ENCODE measurements at regions not wholly inside any gene's neighbourhood (a gene's known extent, or its start where the extent isn't known, plus 50 kb on each side); places are given as distances from the start of the nearest gene placed in this dataset.

DNA sequence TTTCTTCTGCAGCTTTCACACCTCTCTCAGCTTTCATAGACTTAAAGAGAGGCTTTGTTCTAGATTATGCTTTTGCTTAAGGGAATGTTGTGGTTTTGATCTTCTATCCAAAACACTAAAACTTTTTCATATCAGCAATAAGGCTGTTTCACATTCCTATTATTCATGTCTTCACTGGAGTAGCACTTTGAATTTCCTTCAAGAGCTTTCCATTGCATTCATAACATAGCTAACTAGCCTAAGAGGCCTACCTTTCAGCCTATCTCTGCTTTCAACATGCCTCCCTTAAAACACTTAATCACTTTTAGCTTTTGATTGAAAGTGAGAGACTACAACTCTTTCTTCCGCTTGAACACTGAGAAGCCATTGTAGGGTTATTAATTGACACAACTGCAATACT, 1117.0 kb upstream of the PHF14 start:
- no peaks in the 10 kb centered on the region for H3K27me3 ChIP-seq (ENCODE audit: insufficient read depth, low read length)
- WGBS (ENCODE audit: extremely low coverage, insufficient read length, low lambda C conversion rate): no CpG with 5 or more reads among the region's 1 CpG
- H3K79me2 ChIP-seq (ENCODE audit: insufficient read depth, low read length): no peaks in the 10 kb centered on the region
- no peak overlapping the region for H2BK20ac ChIP-seq (ENCODE audit: low read depth, low read length, poor library complexity, severe bottlenecking)
- H3K23me2 ChIP-seq (ENCODE audit: insufficient read length, low read depth, low read length, poor library complexity, severe bottlenecking): no peaks in the 10 kb centered on the region
- TF ChIP-seq, protein P1, sequence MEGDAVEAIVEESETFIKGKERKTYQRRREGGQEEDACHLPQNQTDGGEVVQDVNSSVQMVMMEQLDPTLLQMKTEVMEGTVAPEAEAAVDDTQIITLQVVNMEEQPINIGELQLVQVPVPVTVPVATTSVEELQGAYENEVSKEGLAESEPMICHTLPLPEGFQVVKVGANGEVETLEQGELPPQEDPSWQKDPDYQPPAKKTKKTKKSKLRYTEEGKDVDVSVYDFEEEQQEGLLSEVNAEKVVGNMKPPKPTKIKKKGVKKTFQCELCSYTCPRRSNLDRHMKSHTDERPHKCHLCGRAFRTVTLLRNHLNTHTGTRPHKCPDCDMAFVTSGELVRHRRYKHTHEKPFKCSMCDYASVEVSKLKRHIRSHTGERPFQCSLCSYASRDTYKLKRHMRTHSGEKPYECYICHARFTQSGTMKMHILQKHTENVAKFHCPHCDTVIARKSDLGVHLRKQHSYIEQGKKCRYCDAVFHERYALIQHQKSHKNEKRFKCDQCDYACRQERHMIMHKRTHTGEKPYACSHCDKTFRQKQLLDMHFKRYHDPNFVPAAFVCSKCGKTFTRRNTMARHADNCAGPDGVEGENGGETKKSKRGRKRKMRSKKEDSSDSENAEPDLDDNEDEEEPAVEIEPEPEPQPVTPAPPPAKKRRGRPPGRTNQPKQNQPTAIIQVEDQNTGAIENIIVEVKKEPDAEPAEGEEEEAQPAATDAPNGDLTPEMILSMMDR (conservative IDR thresholded peaks at IDR 0.05): no peak
- no peak overlapping the region for H4K5ac ChIP-seq (ENCODE audit: insufficient read length, low read depth, low read length)
- H4K8ac ChIP-seq (replicated peaks; ENCODE audit: insufficient read length, low read depth, low read length): no peak overlapping the region
- no peak overlapping the region for H2AFZ ChIP-seq (ENCODE audit: low read length)
- Mint-ChIP-seq H3K36me3 (ENCODE audit: insufficient read depth in 1 of 3, low read depth in 3 of 3) (no peaks in the 10 kb centered on the region), H3K4me3 (no peak overlapping the region), H3K4me1 (0 out of 4 replicates have a peak, but pooled peaks cover 0 to 5% of the 10 kb centered on the region in 2 experiments), H3K27ac (no peak overlapping the region), H3K27me3 (ENCODE audit: low read depth) (no peaks in the 10 kb centered on the region), H3K9me3 (no peaks in the 10 kb centered on the region)
- H3K56ac ChIP-seq (ENCODE audit: insufficient read length, low read depth, low read length): no peak overlapping the region
- no peak overlapping the region for H3K27ac ChIP-seq (ENCODE audit: insufficient read length, low read depth, low read length)
- no peak for DNase-seq
- no peak overlapping the region for H2BK15ac ChIP-seq (ENCODE audit: low read depth, low read length)
- no peak overlapping the region for H3T11ph ChIP-seq (ENCODE audit: low read length)
- no peak overlapping the region for H2BK5ac ChIP-seq (ENCODE audit: insufficient read length, low read length)
- H3K79me1 ChIP-seq (ENCODE audit: insufficient read depth, low read depth, low read length, poor library complexity, severe bottlenecking): no peaks in the 10 kb centered on the region
- no peaks in the 10 kb centered on the region; the same call in 1 of the 2 replicates for H3K4me1 ChIP-seq (ENCODE audit: insufficient read depth, low read length)
- H3K18ac ChIP-seq (ENCODE audit: insufficient read length, low read depth, low read length): no peak overlapping the region
- H3K4ac ChIP-seq (ENCODE audit: low read depth, low read length): no peak overlapping the region
- no peaks in the 10 kb centered on the region for H4K20me1 ChIP-seq (ENCODE audit: control insufficient read depth, insufficient read depth, insufficient read length)
- H3K9ac ChIP-seq (ENCODE audit: extremely low read depth, insufficient read length, low read length): no peak overlapping the region
- H3K23ac ChIP-seq (ENCODE audit: insufficient read length, low read depth, low read length): no peak overlapping the region
- no peak overlapping the region for H4K91ac ChIP-seq (ENCODE audit: insufficient read length, low read depth, low read length)
- no peak overlapping the region for H2BK120ac ChIP-seq (ENCODE audit: low read depth, low read length, poor library complexity, severe bottlenecking)
- H3K4me2 ChIP-seq (ENCODE audit: insufficient read depth, insufficient read length, low read length): no peak overlapping the region
- H2AK5ac ChIP-seq (ENCODE audit: insufficient read length, low read length): no peak overlapping the region
- H3K9me3 ChIP-seq (ENCODE audit: control insufficient read depth, low read depth, low read length): no peaks in the 10 kb centered on the region
- H2BK12ac ChIP-seq (ENCODE audit: insufficient read length, low read depth, low read length): no peak overlapping the region
- H3K14ac ChIP-seq (ENCODE audit: insufficient read depth, low read length): no peak overlapping the region

Data from H9 (cell line).